ENCODE measurements at regions not wholly inside any gene's neighbourhood (a gene's known extent, or its start where the extent isn't known, plus 50 kb on each side); places are given as distances from the start of the nearest gene placed in this dataset.

DNA sequence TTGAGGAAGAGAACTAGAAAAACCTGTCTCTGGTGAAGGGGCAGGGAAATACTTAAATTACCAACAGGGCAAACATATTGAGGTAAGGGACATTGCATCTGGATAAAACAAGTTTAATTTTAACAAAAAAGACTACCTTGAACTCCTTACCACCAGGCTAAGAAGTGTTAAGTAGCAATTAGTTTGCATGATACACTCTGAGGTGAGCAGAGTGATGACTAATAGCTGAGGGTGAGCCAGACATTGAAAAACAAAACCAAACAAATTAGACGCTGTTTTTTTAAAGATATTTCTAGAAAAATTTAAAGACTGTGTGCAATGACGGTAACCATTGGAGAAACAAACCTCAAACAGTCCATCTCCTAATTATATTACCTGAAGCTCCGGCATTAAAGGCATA, 105.9 kb downstream of the ANKRD7 start:
- Histone ChIP-seq H2BK120ac (ENCODE audit: low read depth, low read length) (no peak overlapping the region), H4K91ac (ENCODE audit: low read length) (no peak overlapping the region), H3K4me2 (ENCODE audit: low read length, poor library complexity, severe bottlenecking) (no peak overlapping the region), H3K36me3 (ENCODE audit: control insufficient read depth in 1 of 2, insufficient read depth in 2 of 2, low read depth in 1 of 2, low read length in 2 of 2) (no peaks in the 10 kb centered on the region), H2BK5ac (ENCODE audit: low read depth, low read length, poor library complexity, severe bottlenecking) (no peak overlapping the region), H2AK5ac (ENCODE audit: low read length, severe bottlenecking) (no peak overlapping the region), H3K4me3 (ENCODE audit: insufficient read depth in 1 of 2, low read depth in 1 of 2, low read length in 2 of 2) (no peak overlapping the region), H3K23ac (ENCODE audit: low read length in 2 of 2) (no peak overlapping the region), H2BK15ac (ENCODE audit: low read depth, poor library complexity, severe bottlenecking) (no peak overlapping the region), H3K27ac (ENCODE audit: low read length, poor library complexity, severe bottlenecking) (no peak overlapping the region), H3K18ac (ENCODE audit: low read depth in 1 of 2, low read length in 2 of 2) (no peak overlapping the region), H2BK12ac (ENCODE audit: low read length in 2 of 2) (no peak overlapping the region), H3K4ac (ENCODE audit: low read depth in 1 of 2, low read length in 2 of 2) (no peak overlapping the region), H3K9me3 (ENCODE audit: control insufficient read depth, low read length) (no peaks in the 10 kb centered on the region), H4K8ac (ENCODE audit: low read length) (no peak overlapping the region), H3K14ac (ENCODE audit: low read length in 2 of 2) (no peak overlapping the region), H3K4me1 (ENCODE audit: control insufficient read depth, insufficient read depth, low read depth, low read length) (no peaks in the 10 kb centered on the region), H3K9ac (ENCODE audit: low read length) (no peak overlapping the region), H3K79me1 (replicated peaks; ENCODE audit: low read length, poor library complexity, severe bottlenecking) (no peaks in the 10 kb centered on the region), H2AFZ (ENCODE audit: low read depth, low read length) (no peak overlapping the region), H3K27me3 (ENCODE audit: control insufficient read depth in 1 of 2, insufficient read depth in 1 of 2, low read length in 2 of 2) (no peaks in the 10 kb centered on the region)
- DNase-seq, result no peak
- no CpG with 5 or more reads among the region's 3 CpGs for WGBS

GRCh38 chr7:118346748-118347147, 122.2 kb downstream of the ANKRD7 start:
- Histone ChIP-seq H3K27me3 (ENCODE audit: control insufficient read depth in 1 of 2, insufficient read depth in 1 of 2, low read length in 2 of 2) (no peaks in the 10 kb centered on the region), H3K14ac (ENCODE audit: low read length in 2 of 2) (no peak overlapping the region), H3K36me3 (ENCODE audit: control insufficient read depth in 1 of 2, insufficient read depth in 2 of 2, low read depth in 1 of 2, low read length in 2 of 2) (no peaks in the 10 kb centered on the region), H4K91ac (ENCODE audit: low read length) (no peak overlapping the region), H2AK5ac (ENCODE audit: low read length, severe bottlenecking) (no peak overlapping the region), H3K18ac (ENCODE audit: low read depth in 1 of 2, low read length in 2 of 2) (no peak overlapping the region), H4K8ac (ENCODE audit: low read length) (no peak overlapping the region), H3K79me1 (replicated peaks; ENCODE audit: low read length, poor library complexity, severe bottlenecking) (no peaks in the 10 kb centered on the region), H2BK12ac (ENCODE audit: low read length in 2 of 2) (no peak overlapping the region), H3K9me3 (ENCODE audit: control insufficient read depth, low read length) (no peaks in the 10 kb centered on the region), H3K4me1 (ENCODE audit: control insufficient read depth, insufficient read depth, low read depth, low read length) (no peaks in the 10 kb centered on the region), H2BK15ac (ENCODE audit: low read depth, poor library complexity, severe bottlenecking) (no peak overlapping the region), H3K4ac (ENCODE audit: low read depth in 1 of 2, low read length in 2 of 2) (no peak overlapping the region), H3K9ac (ENCODE audit: low read length) (no peak overlapping the region), H3K23ac (ENCODE audit: low read length in 2 of 2) (no peak overlapping the region), H3K4me3 (ENCODE audit: insufficient read depth in 1 of 2, low read depth in 1 of 2, low read length in 2 of 2) (no peak overlapping the region), H3K4me2 (ENCODE audit: low read length, poor library complexity, severe bottlenecking) (no peak overlapping the region), H2BK5ac (ENCODE audit: low read depth, low read length, poor library complexity, severe bottlenecking) (no peak overlapping the region), H3K27ac (ENCODE audit: low read length, poor library complexity, severe bottlenecking) (no peak overlapping the region), H2BK120ac (ENCODE audit: low read depth, low read length) (no peak overlapping the region), H2AFZ (ENCODE audit: low read depth, low read length) (no peak overlapping the region)
- no peak for DNase-seq

- H3K4me3 ChIP-seq (ENCODE audit: insufficient read depth in 1 of 2, low read depth in 1 of 2, low read length in 2 of 2), result no peak overlapping the region
- no peak overlapping the region for H3K27ac ChIP-seq (ENCODE audit: low read length, poor library complexity, severe bottlenecking)
- no peak overlapping the region for H2AK5ac ChIP-seq (ENCODE audit: low read length, severe bottlenecking)
- no peak overlapping the region for H3K18ac ChIP-seq (ENCODE audit: low read depth in 1 of 2, low read length in 2 of 2)
- no peak overlapping the region for H4K91ac ChIP-seq (ENCODE audit: low read length)
- DNase-seq, result no peak
- H3K23ac ChIP-seq (ENCODE audit: low read length in 2 of 2), result no peak overlapping the region
- H2BK5ac ChIP-seq (ENCODE audit: low read depth, low read length, poor library complexity, severe bottlenecking), result no peak overlapping the region
- H3K27me3 ChIP-seq (ENCODE audit: control insufficient read depth in 1 of 2, insufficient read depth in 1 of 2, low read length in 2 of 2), result no peaks in the 10 kb centered on the region
- no peak overlapping the region for H4K8ac ChIP-seq (ENCODE audit: low read length)
- H3K14ac ChIP-seq (ENCODE audit: low read length in 2 of 2), result no peak overlapping the region
- H2BK120ac ChIP-seq (ENCODE audit: low read depth, low read length), result no peak overlapping the region
- H3K36me3 ChIP-seq (ENCODE audit: control insufficient read depth in 1 of 2, insufficient read depth in 2 of 2, low read depth in 1 of 2, low read length in 2 of 2), result no peaks in the 10 kb centered on the region
- H3K4me2 ChIP-seq (ENCODE audit: low read length, poor library complexity, severe bottlenecking), result no peak overlapping the region
- no peaks in the 10 kb centered on the region for H3K9me3 ChIP-seq (ENCODE audit: control insufficient read depth, low read length)
- H3K9ac ChIP-seq (ENCODE audit: low read length), result no peak overlapping the region
- no peaks in the 10 kb centered on the region for H3K79me1 ChIP-seq (replicated peaks; ENCODE audit: low read length, poor library complexity, severe bottlenecking)
- H3K4me1 ChIP-seq (ENCODE audit: control insufficient read depth, insufficient read depth, low read depth, low read length), result no peaks in the 10 kb centered on the region
- H2BK15ac ChIP-seq (ENCODE audit: low read depth, poor library complexity, severe bottlenecking), result no peak overlapping the region
- WGBS, result no CpG with 5 or more reads among the region's 1 CpG
- H3K4ac ChIP-seq (ENCODE audit: low read depth in 1 of 2, low read length in 2 of 2), result no peak overlapping the region
- no peak overlapping the region for H2AFZ ChIP-seq (ENCODE audit: low read depth, low read length)
- no peak overlapping the region for H2BK12ac ChIP-seq (ENCODE audit: low read length in 2 of 2)
Observed at GRCh38 chr7:118349604-118350003, 125.1 kb downstream of the ANKRD7 start.

DNA sequence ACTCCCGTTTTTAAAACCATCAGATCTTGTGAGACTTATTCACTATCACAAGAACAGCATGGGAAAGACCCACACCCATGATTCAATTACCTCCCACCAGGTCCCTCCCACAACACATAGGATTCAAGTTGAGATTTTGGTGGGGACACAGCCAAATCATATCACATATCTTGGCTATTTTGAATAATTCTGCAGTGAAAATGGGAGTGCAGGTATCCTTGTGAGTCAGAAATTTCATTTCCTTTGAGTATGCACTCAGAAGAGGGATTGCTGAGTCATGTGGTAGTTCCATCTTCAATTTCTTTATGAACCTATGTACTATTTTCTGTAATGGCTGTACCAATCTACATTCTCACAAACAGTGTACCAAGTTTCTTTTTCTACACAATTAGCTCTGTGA, 125.8 kb downstream of the ANKRD7 start:
- 100% methylated on average over 1 of the region's 1 CpG for WGBS
- H4K8ac ChIP-seq (ENCODE audit: low read length), result no peak overlapping the region
- H3K14ac ChIP-seq (ENCODE audit: low read length in 2 of 2), result no peak overlapping the region

More for the DNA sequence above, 125.8 kb downstream of the ANKRD7 start:
- H3K4me3 ChIP-seq (ENCODE audit: insufficient read depth in 1 of 2, low read depth in 1 of 2, low read length in 2 of 2), result no peak overlapping the region
- no peaks in the 10 kb centered on the region for H3K27me3 ChIP-seq (ENCODE audit: control insufficient read depth in 1 of 2, insufficient read depth in 1 of 2, low read length in 2 of 2)
- H3K9ac ChIP-seq (ENCODE audit: low read length), result no peak overlapping the region
- H2AFZ ChIP-seq (ENCODE audit: low read depth, low read length), result no peak overlapping the region
- H3K36me3 ChIP-seq (ENCODE audit: control insufficient read depth in 1 of 2, insufficient read depth in 2 of 2, low read depth in 1 of 2, low read length in 2 of 2), result no peaks in the 10 kb centered on the region
- H2BK12ac ChIP-seq (ENCODE audit: low read length in 2 of 2), result no peak overlapping the region
- H3K4me1 ChIP-seq (ENCODE audit: control insufficient read depth, insufficient read depth, low read depth, low read length), result no peaks in the 10 kb centered on the region
- H2BK5ac ChIP-seq (ENCODE audit: low read depth, low read length, poor library complexity, severe bottlenecking), result no peak overlapping the region
- H3K27ac ChIP-seq (ENCODE audit: low read length, poor library complexity, severe bottlenecking), result no peak overlapping the region
- no peak overlapping the region for H3K18ac ChIP-seq (ENCODE audit: low read depth in 1 of 2, low read length in 2 of 2)
- H3K79me1 ChIP-seq (replicated peaks; ENCODE audit: low read length, poor library complexity, severe bottlenecking), result no peaks in the 10 kb centered on the region
- H3K4me2 ChIP-seq (ENCODE audit: low read length, poor library complexity, severe bottlenecking), result no peak overlapping the region
- DNase-seq, result no peak
- H3K23ac ChIP-seq (ENCODE audit: low read length in 2 of 2), result no peak overlapping the region
- H3K4ac ChIP-seq (ENCODE audit: low read depth in 1 of 2, low read length in 2 of 2), result no peak overlapping the region
- H2AK5ac ChIP-seq (ENCODE audit: low read length, severe bottlenecking), result no peak overlapping the region
- no peak overlapping the region for H4K91ac ChIP-seq (ENCODE audit: low read length)
- H3K9me3 ChIP-seq (ENCODE audit: control insufficient read depth, low read length), result no peaks in the 10 kb centered on the region
- H2BK120ac ChIP-seq (ENCODE audit: low read depth, low read length), result no peak overlapping the region
- H2BK15ac ChIP-seq (ENCODE audit: low read depth, poor library complexity, severe bottlenecking), result no peak overlapping the region

Measured in mesenchymal stem cell (in vitro differentiated cells and primary cell).